ENCODE measurements at regions not wholly inside any gene's neighbourhood (a gene's known extent, or its start where the extent isn't known, plus 50 kb on each side); places are given as distances from the start of the nearest gene placed in this dataset.

DNA sequence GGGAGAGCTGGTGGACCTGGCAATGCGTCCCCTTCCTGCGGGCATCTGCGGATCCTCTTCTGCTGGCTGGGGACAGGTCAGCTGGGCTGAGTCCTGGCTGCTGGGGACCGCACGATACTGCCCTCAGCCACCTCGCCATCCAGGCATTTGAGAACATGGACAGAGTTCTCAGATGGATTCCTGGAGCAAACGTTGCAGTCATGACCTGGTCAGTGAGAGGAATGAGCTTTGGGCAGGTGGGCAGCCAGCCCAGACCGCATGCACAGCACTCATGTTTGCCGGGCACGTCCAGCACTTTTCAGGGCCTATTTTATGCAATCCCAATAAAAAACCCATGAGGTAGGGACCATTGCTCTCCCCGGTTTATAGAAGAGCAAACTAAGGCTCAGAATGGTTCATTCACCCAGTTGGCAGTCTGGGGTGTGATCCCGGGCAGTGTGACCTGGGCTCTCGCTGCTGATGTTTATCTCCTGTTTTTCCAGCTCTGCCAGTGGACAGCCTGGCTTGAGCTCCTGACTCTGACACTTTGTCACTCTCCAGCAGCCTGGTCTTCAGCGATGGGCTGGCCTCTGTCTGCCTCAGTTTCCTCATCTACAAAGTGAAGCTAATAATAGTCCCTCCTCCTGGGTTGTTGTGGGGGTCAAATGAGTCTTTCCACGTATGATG lies 294.7 kb downstream of the IRF8 start:
- no peak for DNase-seq (ENCODE audit: low spot score)

DNA sequence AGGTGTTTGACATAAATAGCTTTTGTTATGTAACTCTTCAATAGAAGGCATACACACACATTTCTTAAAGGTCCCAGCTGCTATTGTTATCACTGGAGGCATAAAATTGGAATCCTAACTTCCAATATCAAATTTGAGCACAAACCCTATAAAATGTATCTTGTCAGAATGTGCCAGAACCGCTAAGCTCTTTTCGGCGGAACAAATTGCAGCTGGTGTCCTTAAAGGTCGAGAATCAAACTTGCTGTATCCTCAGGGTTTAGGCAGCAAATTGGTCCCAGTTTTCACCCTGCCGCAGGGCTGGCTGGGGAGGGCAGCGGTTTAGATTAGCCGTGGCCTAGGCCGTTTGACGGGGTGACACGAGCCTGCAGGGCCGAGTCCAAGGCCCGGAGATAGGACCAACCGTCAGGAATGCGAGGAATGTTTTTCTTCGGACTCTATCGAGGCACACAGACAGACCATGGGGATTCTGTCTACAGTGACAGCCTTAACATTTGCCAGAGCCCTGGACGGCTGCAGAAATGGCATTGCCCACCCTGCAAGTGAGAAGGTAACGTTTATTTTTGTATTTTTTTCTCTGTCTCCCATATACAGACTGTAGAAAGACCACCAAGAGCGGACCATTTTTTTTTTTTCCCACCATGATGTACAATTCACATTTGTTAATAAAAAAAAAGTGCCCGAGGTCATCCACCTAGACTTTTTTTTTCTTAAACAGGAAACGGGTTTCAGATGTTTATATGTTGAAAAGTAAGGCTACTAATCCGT lies 297.1 kb downstream of the IRF8 start:
- no peak for DNase-seq (ENCODE audit: low spot score)

DNA sequence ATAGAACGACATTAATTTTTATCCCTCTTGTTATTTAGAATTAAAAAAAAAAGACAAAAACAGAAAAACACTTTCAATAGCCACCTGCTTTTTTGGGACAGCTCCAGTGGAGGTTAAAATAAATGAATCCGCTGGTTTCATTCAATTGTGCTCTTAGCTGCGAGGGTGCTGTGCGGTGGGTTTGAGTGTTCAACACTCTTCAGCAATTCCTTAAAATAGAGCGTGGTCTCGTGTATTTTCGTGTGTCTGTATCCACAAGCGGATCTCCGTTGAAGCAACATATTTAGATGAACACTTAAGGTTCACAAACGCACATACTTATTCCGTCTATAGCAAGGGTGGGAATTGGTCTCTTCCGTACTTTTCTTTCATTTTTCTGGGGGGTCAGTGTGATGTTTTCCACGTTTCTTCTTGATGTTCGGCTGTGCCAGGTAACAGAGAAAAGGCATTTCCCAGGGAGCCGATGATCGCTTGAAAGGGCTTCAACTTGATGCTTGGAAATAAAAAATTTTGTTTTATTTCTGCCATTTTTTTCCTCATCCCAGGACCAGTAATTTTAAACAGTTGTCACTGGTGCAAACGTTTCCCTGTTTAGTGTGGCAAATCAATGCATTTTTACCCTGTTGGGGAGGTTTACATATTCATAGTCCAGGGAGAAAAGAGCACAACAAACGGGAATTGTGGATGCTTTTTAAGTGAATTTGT lies 297.9 kb downstream of the IRF8 start:
- DNase-seq (ENCODE audit: low spot score) = no peak

DNA sequence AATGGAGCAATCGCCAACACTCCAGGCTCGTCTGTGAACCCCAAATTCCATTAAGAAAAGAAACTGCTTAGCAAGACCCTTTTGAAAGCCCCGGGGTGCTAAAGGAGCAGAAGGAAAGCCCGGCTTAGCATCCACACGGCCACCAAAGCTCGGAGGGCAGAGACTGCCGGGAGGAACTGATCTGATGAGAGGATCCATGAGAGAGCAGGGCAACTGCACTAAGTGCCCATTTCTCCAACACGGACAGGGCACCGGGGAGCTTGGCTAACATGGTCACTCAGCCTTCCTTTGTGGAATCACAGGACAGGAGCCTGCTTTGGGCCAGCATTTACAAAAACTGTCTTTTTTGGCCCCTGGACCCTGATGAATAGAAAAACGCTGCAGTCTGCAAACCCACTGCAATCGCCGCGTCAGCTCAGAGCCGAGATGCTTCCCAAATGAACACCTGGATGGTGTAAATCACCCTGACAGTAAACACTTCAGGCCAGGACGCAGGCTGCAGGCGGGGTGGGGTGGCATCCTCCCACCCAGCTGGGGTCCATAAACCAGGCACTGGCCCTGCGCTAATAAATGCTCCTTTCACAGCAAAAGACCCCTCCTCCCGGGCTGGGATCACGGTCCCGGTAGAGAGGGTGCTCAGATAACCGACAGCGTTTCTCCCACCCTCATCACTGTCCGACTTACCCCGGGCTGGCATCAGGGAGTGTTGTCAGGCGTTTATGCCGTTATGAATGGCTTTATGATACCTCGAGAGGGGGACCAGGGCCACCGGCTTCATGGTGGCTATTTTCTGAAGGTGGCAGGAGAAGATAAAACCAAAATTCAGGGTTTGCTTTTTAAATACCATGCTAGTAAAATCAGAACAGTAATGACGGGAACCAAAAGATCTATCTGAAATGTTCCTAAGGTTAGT lies 299.5 kb downstream of the IRF8 start:
- no peak for DNase-seq (ENCODE audit: low spot score)

DNA sequence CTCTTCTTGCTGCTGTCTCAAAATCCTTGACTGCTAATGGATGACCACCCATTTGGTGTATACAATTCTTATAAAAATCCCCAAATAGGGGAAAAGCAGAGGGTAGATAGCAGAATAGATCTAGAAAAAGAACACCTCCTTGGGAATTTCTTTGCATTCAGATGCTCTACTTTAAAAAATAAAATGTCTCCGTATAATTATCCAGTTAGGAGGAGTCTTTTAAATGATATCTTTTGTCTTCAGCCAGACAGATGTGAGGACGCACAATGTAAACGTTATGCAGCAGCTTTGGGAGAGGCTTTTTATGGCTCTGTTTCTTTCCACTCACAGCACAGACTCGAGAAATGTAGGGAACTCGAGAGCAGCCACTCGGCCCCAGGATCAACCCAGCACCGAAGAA lies 300.2 kb downstream of the IRF8 start:
- DNase-seq (ENCODE audit: low spot score) = no peak

DNA sequence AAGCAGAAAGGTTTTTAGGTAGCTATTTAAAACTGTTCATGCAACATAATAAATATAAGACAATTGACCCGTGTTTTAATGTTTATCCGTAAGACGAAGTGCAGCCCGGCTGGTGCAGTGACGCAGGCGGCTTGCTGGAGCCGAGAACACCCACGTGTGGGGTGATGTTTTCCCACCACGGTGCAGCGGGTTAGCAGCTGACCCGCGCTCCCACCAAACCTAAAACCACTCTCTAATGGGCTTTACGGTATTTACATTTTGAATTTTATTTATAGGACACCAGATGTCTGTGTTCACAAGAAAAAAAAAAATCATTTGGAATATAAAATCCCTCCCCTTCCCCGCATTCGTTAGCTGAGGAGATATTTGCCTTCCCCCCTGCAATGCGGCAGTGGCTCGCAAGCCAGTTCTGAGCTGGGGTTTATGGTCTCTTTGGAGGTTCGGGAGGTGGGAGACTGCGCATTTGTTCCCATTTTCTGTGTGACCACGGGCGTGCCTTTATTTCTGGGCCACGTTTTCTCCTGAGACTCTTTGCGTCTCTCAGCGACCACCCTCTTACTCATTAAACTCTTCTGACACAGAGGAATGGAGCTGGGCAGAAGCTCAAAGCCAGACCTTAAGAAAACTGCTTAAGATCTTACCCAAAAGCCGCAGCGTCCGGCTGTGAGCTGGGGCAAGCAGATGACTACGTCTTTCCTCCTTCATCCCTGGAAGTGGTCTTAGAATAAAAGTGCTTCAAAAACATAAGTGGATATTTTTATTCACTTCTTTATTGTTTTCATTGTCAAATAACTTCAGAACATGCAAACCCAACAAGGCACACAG lies 301.1 kb downstream of the IRF8 start:
- DNase-seq (ENCODE audit: low spot score) = no peak

DNA sequence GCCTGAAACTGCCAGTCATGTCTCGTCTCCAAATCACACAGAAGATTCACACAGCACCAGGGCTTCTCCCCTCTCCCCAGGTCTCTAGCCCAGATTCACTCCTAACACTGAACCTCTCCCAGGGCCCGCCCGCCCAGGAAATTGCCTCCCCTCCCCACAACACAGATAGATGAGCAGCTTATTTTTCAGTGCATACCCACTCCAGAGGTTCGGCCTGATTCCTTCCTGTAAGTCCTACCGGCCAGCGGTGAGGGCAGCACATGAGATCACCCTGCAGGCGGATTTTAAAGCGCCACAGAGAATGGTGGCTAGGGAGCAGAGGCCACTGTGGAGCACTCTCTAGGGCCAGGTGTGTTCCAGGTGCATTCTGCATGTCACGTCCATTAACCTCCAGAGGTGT lies 301.8 kb downstream of the IRF8 start:
- no peak for DNase-seq (ENCODE audit: low spot score)

DNA sequence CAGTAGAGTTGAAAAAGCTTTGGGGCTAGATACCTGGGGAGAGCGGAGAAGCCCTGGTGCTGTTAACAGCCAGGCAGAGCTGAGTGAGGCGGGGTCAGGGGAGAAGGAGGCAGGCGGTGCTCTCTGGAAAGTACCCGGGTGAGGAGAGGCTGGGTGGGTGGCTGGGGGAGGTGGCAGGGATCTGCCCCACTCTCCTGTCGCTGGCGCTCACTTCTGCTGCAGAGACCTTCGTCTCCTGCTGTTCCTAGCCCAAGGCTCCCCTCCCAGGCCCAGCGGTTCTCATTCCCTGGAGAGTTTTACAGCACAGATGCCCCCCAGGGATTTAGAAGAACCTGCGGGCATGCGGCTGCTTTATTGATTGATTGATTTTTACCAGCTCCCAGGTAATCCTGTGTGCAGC lies 302.8 kb downstream of the IRF8 start:
- no peak for DNase-seq (ENCODE audit: low spot score)

DNA sequence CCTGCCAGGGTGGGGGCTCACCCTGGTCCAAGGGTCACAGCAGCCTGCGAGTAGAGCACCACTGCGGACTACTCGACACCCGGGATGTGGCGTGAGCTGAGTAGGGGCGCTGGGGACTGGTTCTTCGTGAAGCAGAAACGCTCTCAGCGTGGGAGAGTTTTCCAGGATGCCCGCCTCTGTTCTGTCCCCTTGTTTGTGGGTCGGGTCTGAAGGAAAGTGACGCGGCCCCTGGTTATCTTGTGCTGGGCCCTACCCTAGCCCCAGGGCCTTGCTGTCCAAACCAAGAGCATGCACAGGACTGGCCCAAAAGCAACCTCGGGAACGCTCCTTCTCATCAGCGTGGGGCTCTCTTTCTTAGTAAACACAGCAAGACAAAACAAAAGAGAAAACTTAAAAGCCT lies 303.3 kb downstream of the IRF8 start:
- DNase-seq (ENCODE audit: low spot score) = no peak

DNA sequence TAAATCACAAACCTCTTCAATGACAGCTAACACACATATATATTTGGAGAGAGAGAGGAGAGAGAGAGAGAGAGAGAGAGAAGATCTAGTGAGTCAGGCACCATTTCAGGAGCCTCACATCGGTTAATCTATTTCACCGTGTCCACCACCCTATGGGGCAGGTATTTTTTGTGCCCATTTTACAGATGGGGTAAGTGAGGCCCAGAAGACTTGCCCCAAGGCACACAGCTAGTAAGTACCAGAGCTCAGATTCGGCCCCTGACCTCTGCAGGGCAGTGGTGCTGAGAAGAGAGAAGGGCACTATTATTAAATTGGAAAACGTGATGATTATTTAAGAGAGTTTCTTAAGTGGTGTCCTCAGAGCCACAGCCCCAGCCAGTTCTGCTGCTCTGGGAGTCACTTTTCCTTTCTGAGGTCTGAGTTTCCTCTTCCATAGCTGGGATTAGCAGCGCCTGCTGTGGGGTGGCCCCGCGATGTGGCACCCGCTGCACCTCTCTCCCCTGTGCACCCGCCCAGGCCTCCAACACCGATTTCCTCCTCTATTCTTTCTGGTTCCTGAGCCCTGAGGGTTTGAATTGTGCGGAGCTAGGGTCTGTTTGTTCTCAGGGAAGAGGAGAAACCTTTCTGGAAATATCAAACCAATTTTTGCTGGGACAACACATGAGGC lies 303.9 kb downstream of the IRF8 start:
- no peak for DNase-seq (ENCODE audit: low spot score)

DNA sequence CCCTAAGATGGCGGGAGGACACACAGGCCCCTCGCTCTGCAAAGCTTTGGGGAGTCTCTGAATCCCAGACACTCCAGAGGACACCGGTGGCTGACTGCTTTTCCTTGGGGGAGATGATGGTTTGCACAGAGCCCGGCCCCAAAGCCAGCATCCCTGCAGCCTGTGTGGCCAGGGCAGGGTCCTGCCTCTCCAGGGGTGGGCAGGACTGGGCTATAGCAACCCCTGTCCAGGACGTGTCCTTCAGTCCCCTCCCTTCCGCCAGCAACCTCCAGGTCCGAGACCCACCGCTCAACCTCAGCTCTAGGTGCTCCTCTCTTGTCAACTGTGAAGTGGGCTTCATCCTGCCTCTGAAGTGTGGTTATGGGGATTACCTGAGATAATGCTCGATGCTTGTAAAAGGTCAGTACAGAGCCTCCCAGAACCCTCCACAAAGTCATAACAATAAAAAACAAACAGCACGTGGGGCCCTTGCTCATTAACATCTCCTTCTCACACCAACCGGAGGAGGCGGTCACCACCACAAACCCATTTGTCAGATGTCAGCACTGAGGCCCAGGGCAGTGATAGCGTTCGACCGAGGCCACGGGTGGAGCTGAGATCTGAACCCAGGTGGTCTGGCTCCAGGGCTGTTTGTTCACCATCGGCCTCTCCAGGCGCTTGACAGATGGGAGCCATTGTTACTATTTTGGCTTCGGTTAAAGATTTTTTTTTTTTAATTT lies 304.8 kb downstream of the IRF8 start:
- no peak for DNase-seq (ENCODE audit: low spot score)

DNA sequence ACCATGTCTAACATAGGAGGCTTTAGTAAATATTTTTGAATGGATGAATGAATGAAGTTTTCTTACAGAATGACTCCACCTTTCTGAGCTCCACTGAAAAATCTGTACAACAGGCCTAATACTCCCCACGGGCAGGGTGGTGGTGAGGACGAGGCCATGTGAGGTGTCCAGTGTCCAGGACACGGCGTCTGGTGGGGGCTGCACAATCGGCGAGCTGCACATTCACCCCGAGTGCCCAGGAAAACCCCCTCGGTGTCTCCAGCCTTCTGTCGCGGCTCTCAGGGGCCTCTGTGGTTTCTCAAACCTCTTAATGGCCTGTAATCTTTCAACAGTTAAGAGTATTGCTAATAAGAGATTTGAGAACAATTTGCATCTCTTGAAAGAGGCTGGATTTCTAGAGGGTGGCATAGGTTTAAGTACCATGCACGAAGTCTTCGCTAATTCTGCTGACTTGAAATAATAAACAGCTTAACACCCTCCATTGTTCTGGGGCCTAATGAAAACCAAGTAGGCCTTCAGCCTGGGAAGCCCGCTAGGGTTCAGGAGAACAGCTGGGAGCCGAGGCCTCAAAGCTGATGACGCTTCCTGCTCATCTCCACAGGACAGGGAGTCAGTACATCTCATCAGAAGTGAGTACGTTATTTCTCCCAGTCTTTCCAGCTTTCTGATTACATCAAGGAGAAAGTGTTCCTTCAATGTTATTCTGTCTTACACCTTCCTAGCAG lies 304.6 kb upstream of the FOXF1 start:
- DNase-seq (ENCODE audit: low spot score) = no peak

DNA sequence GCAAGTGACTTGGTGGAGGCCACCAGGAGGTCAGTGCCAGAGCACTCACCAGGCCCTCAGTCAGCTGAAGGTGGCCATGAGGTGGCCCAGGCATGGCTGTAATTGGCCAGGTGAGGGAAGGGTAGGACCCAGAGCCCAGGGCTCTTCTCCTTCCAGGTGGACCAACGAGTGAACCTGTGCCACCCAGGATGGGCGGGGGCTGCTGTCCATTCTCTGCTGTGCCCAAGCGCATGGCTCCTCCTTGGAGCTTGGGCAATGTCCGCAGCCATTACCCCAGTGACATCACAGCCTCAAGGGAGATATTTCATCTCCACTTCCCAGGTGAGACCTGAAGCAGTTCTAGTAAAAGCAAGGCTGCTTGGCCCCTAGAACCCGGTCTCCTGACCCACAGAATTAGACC lies 303.0 kb upstream of the FOXF1 start:
- no peak for DNase-seq (ENCODE audit: low spot score)

DNA sequence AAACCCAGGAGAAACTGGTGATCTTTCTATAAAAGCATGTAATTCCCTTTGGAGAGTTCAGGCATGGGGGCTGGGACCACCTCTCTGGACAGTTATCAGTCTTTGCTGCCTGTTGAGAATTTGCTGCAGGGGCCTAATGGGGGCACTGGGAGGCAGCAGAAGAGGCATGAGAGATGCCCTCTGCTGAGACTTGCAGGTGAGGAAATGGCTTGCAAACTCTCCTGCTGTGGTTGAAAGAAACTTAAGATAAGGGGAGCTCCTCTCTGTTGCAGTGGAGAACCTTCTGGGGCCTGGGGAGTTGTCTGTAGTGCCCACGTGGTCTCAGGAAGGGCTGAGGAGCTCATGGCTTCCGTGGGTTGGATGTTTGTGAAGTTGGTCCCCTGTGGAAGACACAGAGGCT lies 301.1 kb upstream of the FOXF1 start:
- no peak for DNase-seq (ENCODE audit: low spot score)

DNA sequence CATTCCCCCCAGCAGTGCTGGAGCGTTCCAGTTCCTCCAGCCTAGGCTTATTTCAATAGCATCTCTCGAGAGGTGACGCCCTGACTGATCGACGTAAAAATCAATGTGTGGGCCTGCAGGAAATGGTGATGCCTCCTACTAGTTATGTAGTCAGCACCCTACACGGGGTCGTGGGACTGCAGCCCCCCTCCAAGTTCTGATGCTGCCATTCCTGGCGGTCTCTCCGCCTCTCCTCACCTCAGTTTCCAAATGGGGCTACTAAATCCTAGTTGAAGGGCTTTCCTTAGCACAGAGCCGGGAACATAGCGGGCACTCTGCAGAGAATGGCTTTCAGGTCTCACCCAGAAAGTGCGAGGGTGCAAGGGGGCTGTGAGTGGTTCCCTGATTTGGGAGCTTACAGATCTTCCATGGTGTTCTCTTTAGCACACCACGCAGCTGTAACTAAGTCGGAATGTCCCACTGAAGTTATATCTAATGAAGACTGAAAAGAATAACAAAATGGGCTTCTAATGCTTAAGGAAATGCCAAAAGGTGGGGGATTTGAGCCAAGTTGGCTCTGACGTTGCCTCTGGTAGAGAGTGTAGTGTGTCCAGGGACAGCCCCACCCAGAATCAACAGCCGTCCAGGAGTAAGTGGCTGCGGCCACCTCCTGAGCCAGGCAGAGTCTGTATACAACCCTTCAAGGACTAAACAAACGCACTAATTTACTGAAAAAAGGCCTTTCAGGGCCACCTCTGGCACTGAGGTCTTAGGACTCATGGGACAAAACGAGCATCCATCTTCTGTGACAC lies 299.7 kb upstream of the FOXF1 start:
- no peak for DNase-seq (ENCODE audit: low spot score)

DNA sequence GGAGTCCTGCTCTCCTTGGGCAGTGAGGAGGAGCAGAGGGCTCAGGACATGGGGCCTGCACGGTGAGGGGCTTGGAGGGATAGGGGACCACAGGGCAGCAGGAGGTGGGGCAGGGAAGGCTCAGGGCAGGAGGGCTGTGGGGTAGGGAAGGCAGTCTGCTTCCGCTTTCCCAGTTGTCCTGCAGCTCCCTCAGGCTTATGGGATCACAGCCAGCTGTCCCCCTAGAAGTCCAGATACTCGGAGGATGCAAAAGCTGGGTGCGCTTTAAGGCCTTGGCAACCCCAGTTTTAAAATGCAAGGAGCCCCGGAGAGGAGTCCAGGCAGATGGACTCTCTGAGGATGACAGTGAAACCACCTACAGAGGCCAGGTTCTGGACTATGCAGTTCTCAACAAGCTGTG lies 299.1 kb upstream of the FOXF1 start:
- DNase-seq (ENCODE audit: low spot score) = no peak

DNA sequence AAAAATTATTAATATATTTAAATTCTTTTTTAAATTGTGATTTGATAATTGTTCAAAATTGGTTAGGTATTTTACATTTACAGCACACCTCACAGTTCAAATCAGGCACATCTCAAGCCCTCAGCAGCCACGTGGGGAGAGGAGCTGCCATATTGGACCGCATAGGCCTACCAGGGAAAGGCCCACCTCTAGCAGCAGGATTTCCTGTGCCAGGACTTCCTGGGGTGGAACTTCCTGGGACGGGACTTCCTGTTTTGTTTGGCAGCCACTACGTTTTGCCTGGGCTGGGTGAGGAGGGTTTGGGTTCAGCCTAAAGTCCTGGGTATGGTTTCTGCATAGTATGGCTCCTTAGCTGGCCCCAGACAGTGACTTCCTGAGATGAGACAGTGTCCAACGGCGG lies 298.5 kb upstream of the FOXF1 start:
- DNase-seq (ENCODE audit: low spot score) = no peak
